Psoas muscle (tissue), 7 donors: ENCODE measurements at regions not wholly inside any gene's neighbourhood (a gene's known extent, or its start where the extent isn't known, plus 50 kb on each side); places are given as distances from the start of the nearest gene placed in this dataset.

Experiments used
- ATAC-seq, 4 donors: fragments of 200-7000 bp; cut with Tn5 transposase; one replicate each; pipeline ENCODE4 v1.9.1; 2020; ENCODE audit warnings: moderate library complexity in 3 of 4, mild to moderate bottlenecking in 2 of 4
- DNase-seq, 2 donors: peaks; one replicate each; pipeline ENCODE4 v3.0.0-alpha.2; 2020
- H3K27ac ChIP-seq: fragments of 200-600 bp; one replicate; pipeline ENCODE4 v1.8.0; 2022
- H3K27me3 ChIP-seq, 3 donors: fragments of 200-600 bp in 1 of 3; one replicate each; pipeline versions ENCODE4 v1.6.1 to v1.8.0; 2013 to 2022; ENCODE audit warnings: low read length in 2 of 3, mild to moderate bottlenecking in 2 of 3, moderate library complexity in 1 of 3; ENCODE audit not compliant: insufficient read depth in 3 of 3
- H3K36me3 ChIP-seq, 2 donors: fragments of 200-600 bp in 1 of 2; one replicate each; pipeline versions ENCODE4 v1.6.1 to v1.8.0; 2013 to 2022; ENCODE audit warnings: low read depth in 1 of 2, mild to moderate bottlenecking in 1 of 2, moderate library complexity in 1 of 2; ENCODE audit not compliant: insufficient read depth in 1 of 2
- H3K4me1 ChIP-seq: fragments of 200-600 bp; one replicate; pipeline ENCODE4 v1.8.0; 2022
- H3K4me3 ChIP-seq: fragments of 200-600 bp; one replicate; pipeline ENCODE4 v1.8.0; 2022; ENCODE audit warnings: mild to moderate bottlenecking
- H3K9me3 ChIP-seq: fragments of 200-600 bp; one replicate; pipeline ENCODE4 v1.8.0; 2022
- WGBS, 3 donors: extraction: QIAGEN DNeasy Blood & Tissue Kit; methylation state at CpG; one replicate each; pipeline versions ENCODE4 v1.1.6 to v1.1.7; 2013; 5-methylcytosine and 5-hydroxymethylcytosine counted together
- intact Hi-C, 2 donors: fragments of 100-400 bp; cut with DNase I; formaldehyde crosslinking; loops; one replicate each; pipeline versions ENCODE4 v1.11.0 to v1.14.2; 2022
- TF ChIP-seq, protein P1 (sequence below): fragments of 200-600 bp; IDR thresholded peaks from one replicate; pipeline ENCODE4 v1.8.0; 2022; ENCODE audit warnings: antibody characterized with exemption
- donor health status: healthy with polysubstance abuse.
- donor health status: DM: no; HTN: no; CAD: no; lungs with moderate emphysema.
- donor health status: Bipolar disorder and iron deficiency.
- donor health status: healthy.
- donor health status: DM: yes; HTN: yes; CAD: no.
- donor health status: DM: no; HTN: no; CAD: no.
- donor health status: DM: yes; HTN: yes; CAD: no.

DNA sequence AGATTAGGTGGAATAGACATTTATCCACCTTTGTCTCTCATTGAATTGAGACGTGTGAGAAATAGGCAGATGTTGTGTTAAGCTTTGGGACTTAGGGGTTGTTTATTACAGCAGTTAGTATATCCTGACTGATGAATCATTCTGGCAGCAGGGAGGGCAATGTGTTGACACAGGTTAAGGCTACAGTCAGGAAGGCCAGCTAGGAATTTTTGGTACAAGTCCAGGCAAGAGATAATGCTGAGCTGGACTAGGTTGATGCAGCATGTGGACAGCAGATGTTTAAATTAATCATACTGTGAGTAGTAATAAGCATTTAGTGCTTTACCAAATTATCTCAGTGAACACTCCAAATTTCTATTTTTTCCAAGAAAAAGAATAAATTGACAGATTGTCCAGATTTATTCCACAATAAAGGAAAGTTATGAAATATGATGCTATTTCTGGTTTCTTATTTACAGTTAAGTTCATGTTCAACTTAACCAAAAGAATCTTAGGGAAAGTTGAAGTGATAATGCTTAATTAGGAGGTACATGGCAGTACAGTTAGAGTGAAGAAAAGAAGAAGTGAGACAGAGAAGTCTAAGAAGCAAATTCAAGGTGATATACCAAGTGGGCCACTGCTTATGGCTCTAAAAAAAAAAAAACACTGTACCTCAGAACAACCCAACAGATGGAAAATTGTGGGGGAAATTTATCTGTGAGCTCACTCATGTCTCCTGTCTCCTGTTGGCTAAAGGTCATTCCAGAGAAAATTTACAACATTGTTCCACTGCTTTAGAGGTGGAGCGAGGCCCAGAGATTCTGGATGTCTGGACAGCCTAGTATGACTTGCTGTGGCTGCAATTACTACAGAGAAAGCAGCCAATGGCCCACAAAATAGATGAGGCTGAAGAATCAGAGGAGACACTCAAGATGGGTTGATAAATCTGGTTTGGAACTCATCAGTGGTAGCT lies 102.7 kb upstream of the C21orf91 start:
- H3K27me3 ChIP-seq: no peaks in the 10 kb centered on the region
- H3K27ac ChIP-seq: no peak overlapping the region
- DNase-seq (no peak), ATAC-seq (peak in 3 of 4 donors; percentile 42 to 71 (median 62))
- H3K36me3 ChIP-seq: no peaks in the 10 kb centered on the region
- TF ChIP-seq, protein P1, sequence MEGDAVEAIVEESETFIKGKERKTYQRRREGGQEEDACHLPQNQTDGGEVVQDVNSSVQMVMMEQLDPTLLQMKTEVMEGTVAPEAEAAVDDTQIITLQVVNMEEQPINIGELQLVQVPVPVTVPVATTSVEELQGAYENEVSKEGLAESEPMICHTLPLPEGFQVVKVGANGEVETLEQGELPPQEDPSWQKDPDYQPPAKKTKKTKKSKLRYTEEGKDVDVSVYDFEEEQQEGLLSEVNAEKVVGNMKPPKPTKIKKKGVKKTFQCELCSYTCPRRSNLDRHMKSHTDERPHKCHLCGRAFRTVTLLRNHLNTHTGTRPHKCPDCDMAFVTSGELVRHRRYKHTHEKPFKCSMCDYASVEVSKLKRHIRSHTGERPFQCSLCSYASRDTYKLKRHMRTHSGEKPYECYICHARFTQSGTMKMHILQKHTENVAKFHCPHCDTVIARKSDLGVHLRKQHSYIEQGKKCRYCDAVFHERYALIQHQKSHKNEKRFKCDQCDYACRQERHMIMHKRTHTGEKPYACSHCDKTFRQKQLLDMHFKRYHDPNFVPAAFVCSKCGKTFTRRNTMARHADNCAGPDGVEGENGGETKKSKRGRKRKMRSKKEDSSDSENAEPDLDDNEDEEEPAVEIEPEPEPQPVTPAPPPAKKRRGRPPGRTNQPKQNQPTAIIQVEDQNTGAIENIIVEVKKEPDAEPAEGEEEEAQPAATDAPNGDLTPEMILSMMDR: no peak
- intact Hi-C loops: loop anchor here in 1 of 2 donors (5.0 to 10.0 kb wide), 2 partner anchors 240 to 537 kb away; no protein-coding TSS in a partner anchor
- no peak overlapping the region for H3K4me3 ChIP-seq
- 25 to 35% (median 29%) methylated on average over 2 of the region's 2 CpGs for WGBS, 3 donors
- no peaks in the 10 kb centered on the region for H3K4me1 ChIP-seq
- H3K9me3 ChIP-seq: no peaks in the 10 kb centered on the region

DNA sequence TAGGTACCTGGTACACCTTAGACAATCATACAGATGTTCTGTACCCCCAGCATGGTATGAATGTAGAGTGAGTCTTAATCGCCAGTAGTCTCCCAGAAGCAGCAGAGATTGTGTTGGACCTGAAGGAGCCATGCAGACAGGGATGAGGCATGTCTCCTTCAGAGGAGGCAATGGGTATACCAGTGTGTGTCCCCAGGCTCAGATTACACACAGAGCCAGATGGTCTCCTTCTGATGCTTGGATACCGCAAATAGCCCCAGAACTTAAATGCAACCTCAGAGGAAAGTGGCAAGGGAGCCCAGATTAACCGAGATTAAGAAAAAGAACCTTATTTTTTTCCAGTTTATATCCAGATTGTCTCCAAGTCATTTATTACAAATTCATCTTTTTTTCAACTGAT lies 96.8 kb upstream of the C21orf91 start:
- TF ChIP-seq, protein P1: no peak
- WGBS, 3 donors: 76 to 84% (median 83%) methylated on average over 3 of the region's 3 CpGs

DNA sequence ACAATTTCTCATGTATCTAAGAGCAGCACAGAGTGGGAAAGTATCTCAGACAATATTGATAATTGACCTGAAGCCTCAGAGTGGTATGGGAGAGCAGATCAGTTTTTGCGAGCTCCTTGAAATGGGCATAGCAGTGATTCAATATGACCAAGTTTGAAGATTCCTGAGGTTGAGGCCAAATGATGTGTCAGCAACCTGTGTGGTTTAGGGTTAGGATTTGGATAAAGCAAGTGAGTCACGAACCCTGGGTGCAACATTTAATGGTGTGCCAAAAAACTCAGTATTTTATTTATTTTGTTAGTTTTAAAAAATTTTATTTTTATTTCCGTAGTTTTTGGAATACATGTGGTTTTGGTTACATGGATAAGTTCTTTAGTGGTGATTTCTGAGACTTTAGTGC lies 92.5 kb upstream of the C21orf91 start:
- intact Hi-C loops: no loop called here
- H3K9me3 ChIP-seq: no peaks in the 10 kb centered on the region
- no peak for ATAC-seq
- H3K27ac ChIP-seq: no peak overlapping the region
- no peaks in the 10 kb centered on the region for H3K4me1 ChIP-seq
- 84 to 93% (median 85%) methylated on average over 3 of the region's 3 CpGs for WGBS, 3 donors
- H3K4me3 ChIP-seq: no peak overlapping the region
- H3K27me3 ChIP-seq: no peaks in the 10 kb centered on the region
- no peaks in the 10 kb centered on the region for H3K36me3 ChIP-seq
- DNase-seq: no peak
- TF ChIP-seq, protein P1: no peak

More for the DNA sequence above, 96.8 kb upstream of the C21orf91 start:
- Histone ChIP-seq H3K27me3 (no peaks in the 10 kb centered on the region), H3K27ac (no peak overlapping the region), H3K4me1 (no peaks in the 10 kb centered on the region), H3K36me3 (no peaks in the 10 kb centered on the region), H3K9me3 (no peaks in the 10 kb centered on the region), H3K4me3 (no peak overlapping the region)
- ATAC-seq: no peak
- intact Hi-C loops: no loop called here
- DNase-seq: no peak

DNA sequence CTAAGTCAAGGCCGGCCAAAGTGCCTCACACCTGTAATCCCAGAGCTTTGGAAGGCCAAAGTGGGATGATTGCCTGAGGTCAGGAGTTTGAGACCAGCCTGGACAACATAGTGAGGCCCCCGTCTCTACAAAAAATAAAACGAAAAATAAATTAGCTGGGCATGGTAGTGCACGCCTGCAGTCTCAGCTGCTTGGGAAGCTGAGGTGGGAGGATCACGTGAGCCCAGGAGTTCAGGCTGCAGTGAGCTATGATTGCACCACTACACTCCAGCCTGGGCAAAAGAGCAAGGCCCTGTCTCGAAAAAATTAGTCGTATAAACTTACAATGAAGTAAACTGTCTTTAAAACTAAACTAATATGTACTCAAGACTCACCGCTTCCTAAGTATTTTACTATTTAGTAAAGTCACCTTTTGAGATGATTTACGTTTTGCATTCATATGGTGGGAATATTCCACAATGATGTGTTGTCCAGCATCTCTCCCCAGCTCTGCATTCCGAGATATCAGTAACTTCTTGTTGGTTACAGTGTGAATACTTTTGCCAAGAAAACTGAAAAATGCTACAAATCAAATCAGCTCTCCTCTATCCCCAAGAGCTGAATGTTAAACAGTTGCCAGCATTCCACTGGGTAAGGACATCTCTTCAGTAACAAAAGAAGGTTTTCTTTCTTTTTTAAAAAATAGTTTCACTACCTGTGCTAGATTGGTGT lies 84.9 kb upstream of the C21orf91 start:
- no peak overlapping the region for H3K27ac ChIP-seq
- H3K27me3 ChIP-seq: no peaks in the 10 kb centered on the region
- ATAC-seq (no peak), DNase-seq (no peak)
- no peak overlapping the region for H3K4me3 ChIP-seq
- intact Hi-C loops: loop anchor here (5.0 kb wide), 2 partner anchors 222 to 227 kb away; no protein-coding TSS in a partner anchor
- 75 to 81% (median 75%) methylated on average over 10 of the region's 10 CpGs for whole genome bisulfite sequencing, 3 donors
- H3K9me3 ChIP-seq: no peaks in the 10 kb centered on the region
- TF ChIP-seq, protein P1: no peak
- H3K4me1 ChIP-seq: no peaks in the 10 kb centered on the region
- H3K36me3 ChIP-seq: no peaks in the 10 kb centered on the region
